HCT116 (cell line): ENCODE measurements at regions not wholly inside any gene's neighbourhood (a gene's known extent, or its start where the extent isn't known, plus 50 kb on each side); places are given as distances from the start of the nearest gene placed in this dataset.

Experiments used
- ATAC-seq: fragments of 200-7000 bp; cut with Tn5 transposase; 2 replicates; pipeline ENCODE4 v1.9.1; 2020; ENCODE audit warnings: mild to moderate bottlenecking, moderate library complexity
- BruUV-seq: library from RNA; stranded (reverse); fragments of 400-500 nt; replicated peaks from 2 replicates; lab custom pipeline; 2021; lab: Mats Ljungman, UMichigan
- CTCF ChIA-PET: fragments of 300-600 bp; sonication (Branson Sonifier 250); formaldehyde crosslinking; loops from one replicate; lab custom pipeline; 2021; ENCODE audit warnings: antibody characterized with exemption; lab: Charles Lee
- POLR2A ChIA-PET: fragments of 300-600, 350-600 bp; sonication (Branson Sonifier 250); formaldehyde crosslinking; loops from one replicate; lab custom pipeline; 2021; ENCODE audit warnings: antibody characterized with exemption; lab: Charles Lee
- RAD21 ChIA-PET, 2 experiments: fragments of 300-600 bp; sonication (Branson Sonifier 250); formaldehyde crosslinking; loops; one replicate each; lab custom pipeline; 2023; ENCODE audit warnings: low total read pairs in 2 of 2; ENCODE audit not compliant: uncharacterized antibody in 2 of 2, unreplicated experiment in 2 of 2, low non-redundant PET in 1 of 2; lab: Charles Lee
- DNase-seq: peaks from one replicate; pipeline ENCODE4 v3.0.0-alpha.2; 2010; ENCODE audit warnings: low read depth, low spot score
- H2AFZ ChIP-seq: fragments of 200-600 bp; shearing (Covaris generic), sonication (generic); 2 replicates; pipeline ENCODE4 v1.6.1; 2017; ENCODE audit warnings: low read depth, mixed run types, mixed read lengths, antibody characterized with exemption, low read length; ENCODE audit not compliant: poor library complexity, severe bottlenecking
- H3K27ac ChIP-seq: 2 replicates; pipeline ENCODE4 v1.5.1; 2012; ENCODE audit warnings: low read depth, low read length
- H3K27me3 ChIP-seq: fragments of 200-600 bp; sonication (generic); 2 replicates; pipeline ENCODE4 v1.6.1; 2016; ENCODE audit warnings: mixed run types, low read length, mixed read lengths; ENCODE audit not compliant: insufficient read depth
- H3K36me3 ChIP-seq, 2 experiments: fragments of 200-500 bp in 1 of 2; fragments of 200-600 bp in 1 of 2; sonication (Bioruptor generic) in 1 of 2; sonication (generic) in 1 of 2; 2 replicates each; pipeline versions ENCODE4 v1.5.1 to v1.6.1; 2014 to 2016; ENCODE audit warnings: low read length in 2 of 2, inconsistent platforms in 1 of 2, mixed read lengths in 1 of 2, mixed run types in 1 of 2; ENCODE audit not compliant: insufficient read depth in 2 of 2, control insufficient read depth in 1 of 2
- H3K4me1 ChIP-seq, 2 experiments: fragments of 200-600 bp in 1 of 2; sonication (generic) in 1 of 2; 2 replicates each; pipeline versions ENCODE4 v1.5.1 to v1.6.1; 2012 to 2017; ENCODE audit warnings: low read length in 2 of 2, inconsistent platforms in 1 of 2, mild to moderate bottlenecking in 1 of 2, mixed read lengths in 1 of 2, mixed run types in 1 of 2, moderate library complexity in 1 of 2; ENCODE audit not compliant: insufficient read depth in 2 of 2, control insufficient read depth in 1 of 2
- H3K4me2 ChIP-seq: fragments of 200-600 bp; sonication (generic); 2 replicates; pipeline ENCODE4 v1.6.1; 2017; ENCODE audit warnings: mixed run types, low read length, mixed read lengths
- H3K4me3 ChIP-seq, 2 experiments: fragments of 200-600 bp in 1 of 2; sonication (generic) in 1 of 2; replicated peaks in 1 of 2; 2 replicates each; pipeline ENCODE4 v1.5.1; 2011 to 2016; ENCODE audit warnings: low read length in 2 of 2, control low read depth in 1 of 2, low read depth in 1 of 2, mild to moderate bottlenecking in 1 of 2, mixed read lengths in 1 of 2, mixed run types in 1 of 2
- H3K79me2 ChIP-seq: fragments of 200-600 bp; sonication (generic); 2 replicates; pipeline ENCODE4 v1.6.1; 2017; ENCODE audit warnings: mild to moderate bottlenecking, mixed run types, low read length, moderate library complexity, mixed read lengths; ENCODE audit not compliant: insufficient read depth
- H3K9ac ChIP-seq: fragments of 200-600 bp; sonication (generic); 2 replicates; pipeline ENCODE4 v1.6.1; 2016; ENCODE audit warnings: low read length, mixed read lengths
- H3K9me2 ChIP-seq: fragments of 200-600 bp; sonication (generic), shearing (Covaris generic); 2 replicates; pipeline ENCODE4 v1.6.1; 2017; ENCODE audit warnings: mixed run types, mild to moderate bottlenecking, moderate library complexity; ENCODE audit not compliant: insufficient read depth
- H3K9me3 ChIP-seq, 2 experiments: fragments of 200-500 bp in 1 of 2; fragments of 200-600 bp in 1 of 2; sonication (Bioruptor generic) in 1 of 2; sonication (generic) in 1 of 2; 2 replicates each; pipeline ENCODE4 v1.6.1; 2014 to 2017; ENCODE audit warnings: low read length in 2 of 2, mixed read lengths in 2 of 2, inconsistent platforms in 1 of 2, low read depth in 1 of 2, mild to moderate bottlenecking in 1 of 2, mixed run types in 1 of 2, moderate library complexity in 1 of 2; ENCODE audit not compliant: control insufficient read depth in 1 of 2, insufficient read depth in 1 of 2
- H4K20me1 ChIP-seq: fragments of 200-600 bp; sonication (generic), shearing (Covaris generic); 2 replicates; pipeline ENCODE4 v1.6.1; 2017; ENCODE audit warnings: mixed run types, mild to moderate bottlenecking, moderate library complexity; ENCODE audit not compliant: insufficient read depth
- CBX3 ChIP-seq: IDR thresholded peaks from 2 replicates; pipeline ENCODE4 v1.6.1; 2012; ENCODE audit warnings: low read depth
- CEBPB ChIP-seq: IDR thresholded peaks from 2 replicates; pipeline ENCODE4 v1.6.1; 2012; ENCODE audit warnings: low read depth
- CTCF ChIP-seq, 3 experiments: fragments of 200-600 bp in 1 of 3; sonication (generic) in 1 of 3; IDR thresholded peaks in 2 of 3; conservative IDR thresholded peaks in 1 of 3; 2 replicates each; pipeline ENCODE4 v1.5.1; 2012 to 2017; ENCODE audit warnings: low read depth in 2 of 3, low read length in 2 of 3, antibody characterized with exemption in 1 of 3, borderline replicate concordance in 1 of 3, control low read depth in 1 of 3, mild to moderate bottlenecking in 1 of 3, mixed read lengths in 1 of 3, mixed run types in 1 of 3, moderate library complexity in 1 of 3; ENCODE audit not compliant: insufficient read depth in 1 of 3
- FOSL1 ChIP-seq: IDR thresholded peaks from 2 replicates; pipeline ENCODE4 v1.6.1; 2012; ENCODE audit warnings: low read depth
- JUND ChIP-seq: IDR thresholded peaks from 2 replicates; pipeline ENCODE4 v1.6.1; 2012
- POLR2AphosphoS5 ChIP-seq: IDR thresholded peaks from 2 replicates; pipeline ENCODE4 v1.6.1; 2011; ENCODE audit warnings: mild to moderate bottlenecking, low read depth, low read length, moderate library complexity
- REST ChIP-seq: IDR thresholded peaks from 2 replicates; pipeline ENCODE4 v1.6.1; 2012; ENCODE audit warnings: low read depth
- SP1 ChIP-seq: IDR thresholded peaks from 2 replicates; pipeline ENCODE4 v1.6.1; 2012; ENCODE audit warnings: low read depth
- SRF ChIP-seq: IDR thresholded peaks from 2 replicates; pipeline ENCODE4 v1.6.1; 2012; ENCODE audit warnings: low read depth
- TCF7L2 ChIP-seq: IDR thresholded peaks from 2 replicates; pipeline ENCODE4 v1.7.0; 2011; ENCODE audit warnings: borderline replicate concordance, inconsistent platforms; ENCODE audit not compliant: insufficient read depth, insufficient read length; ENCODE audit errors: extremely low read depth
- intact Hi-C: fragments of 100-400 bp; cut with micrococcal nuclease; formaldehyde crosslinking; loops from 2 replicates; pipeline ENCODE4 v1.10.0; 2022

- Histone ChIP-seq H3K36me3 (no peaks in the 10 kb centered on the region), H3K4me3 (no peak overlapping the region), H3K27ac (no peak overlapping the region), H3K9me3 (no peaks in the 10 kb centered on the region), H3K4me2 (no peak overlapping the region), H3K27me3 (no peaks in the 10 kb centered on the region), H4K20me1 (no peaks in the 10 kb centered on the region), H3K9me2 (no peaks in the 10 kb centered on the region), H3K79me2 (no peaks in the 10 kb centered on the region), H3K9ac (no peak overlapping the region), H2AFZ (no peak overlapping the region), H3K4me1 (no peaks in the 10 kb centered on the region)
- intact Hi-C loops: no loop called here
- TF ChIP-seq JUND (no peak), TCF7L2 (no peak), SP1 (no peak), REST (no peak), SRF (no peak), CTCF (IDR thresholded peaks at IDR 0.05 in 2 of 3, conservative IDR thresholded peaks at IDR 0.05 in 1 of 3; ENCODE audit: borderline replicate concordance in 1 of 3, insufficient read depth in 1 of 3, low read depth in 2 of 3, low read length in 2 of 3) (no peak), FOSL1 (no peak), CBX3 (no peak), CEBPB (no peak), POLR2AphosphoS5 (no peak)
- ChIA-PET RAD21 (no interaction called here), CTCF (no interaction called here), POLR2A (no interaction called here)
- BruUV-seq: no TSS peak
- ATAC-seq (no peak), DNase-seq (no peak)
These were observed 132.4 kb upstream of the PALS2 start for GRCh38 chr7:24440892-24441291.
